GM11168 (cell line): ENCODE measurements at regions not wholly inside any gene's neighbourhood (a gene's known extent, or its start where the extent isn't known, plus 50 kb on each side); places are given as distances from the start of the nearest gene placed in this dataset.
"Not testable (repeated sequence)": the region's sequence is repeated elsewhere in the genome, so short reads cannot be mapped to it uniquely, and the experiment has no call there.

ENCODE experiments used
- in situ Hi-C: fragments of 300-500 bp; cut with MboI; formaldehyde crosslinking; loops from one replicate; pipeline ENCODE4 v1.12.0; 2022; ENCODE audit warnings: low sequenced_read_pairs; ENCODE audit not compliant: unreplicated experiment

- in situ Hi-C loops, result not testable (repeated sequence)
Observed at GRCh38 chr18:30839056-30839561, 203.4 kb downstream of the DSC3 start.

GRCh38 chr18:30828700-30829099, 213.8 kb downstream of the DSC3 start:
- in situ Hi-C loops, result no loop called here

- in situ Hi-C loops, result no loop called here
Observed at GRCh38 chr18:30819619-30820018, 222.9 kb downstream of the DSC3 start.

- in situ Hi-C loops, result no loop called here
Observed at GRCh38 chr18:30814446-30814845, 228.1 kb downstream of the DSC3 start.

- in situ Hi-C loops, result no loop called here
Observed at GRCh38 chr18:30811580-30811979, 231.0 kb downstream of the DSC3 start.

- in situ Hi-C loops, result no loop called here
Observed at GRCh38 chr18:30810580-30810979, 232.0 kb downstream of the DSC3 start.

GRCh38 chr18:30806823-30807222, 235.7 kb downstream of the DSC3 start:
- in situ Hi-C loops, result no loop called here

GRCh38 chr18:30800800-30801199, 241.7 kb downstream of the DSC3 start:
- in situ Hi-C loops, result no loop called here

- in situ Hi-C loops, result no loop called here
Observed at GRCh38 chr18:30792051-30792450, 250.5 kb downstream of the DSC3 start.

GRCh38 chr18:30788411-30788991, 254.0 kb downstream of the DSC3 start:
- in situ Hi-C loops, result not testable (repeated sequence)

- in situ Hi-C loops, result no loop called here
Observed at GRCh38 chr18:30787410-30787809, 255.1 kb downstream of the DSC3 start.

- in situ Hi-C loops, result no loop called here
Observed at GRCh38 chr18:30781601-30782000, 260.9 kb downstream of the DSC3 start.

GRCh38 chr18:30775629-30776028, 266.9 kb downstream of the DSC3 start:
- in situ Hi-C loops, result no loop called here

GRCh38 chr18:30772170-30772569, 270.4 kb downstream of the DSC3 start:
- in situ Hi-C loops, result not testable (repeated sequence)

- in situ Hi-C loops, result no loop called here
Observed at GRCh38 chr18:30766053-30766452, 276.5 kb downstream of the DSC3 start.

GRCh38 chr18:30765247-30765646, 277.3 kb downstream of the DSC3 start:
- in situ Hi-C loops, result no loop called here

GRCh38 chr18:30763902-30764350, 278.6 kb downstream of the DSC3 start:
- in situ Hi-C loops, result no loop called here

GRCh38 chr18:30754846-30755245, 287.7 kb downstream of the DSC3 start:
- in situ Hi-C loops, result no loop called here

- in situ Hi-C loops, result no loop called here
Observed at GRCh38 chr18:30748541-30748940, 294.0 kb downstream of the DSC3 start.

GRCh38 chr18:30746224-30746623, 296.3 kb downstream of the DSC3 start:
- in situ Hi-C loops, result no loop called here

GRCh38 chr18:30743033-30743432, 299.5 kb downstream of the DSC3 start:
- in situ Hi-C loops, result no loop called here

GRCh38 chr18:30730915-30731314, 311.6 kb downstream of the DSC3 start:
- in situ Hi-C loops, result no loop called here
